ENCODE measurements at regions not wholly inside any gene's neighbourhood (a gene's known extent, or its start where the extent isn't known, plus 50 kb on each side); places are given as distances from the start of the nearest gene placed in this dataset.

- no peak for DNase-seq (ENCODE audit: low read depth in 2 of 2)
Measured at GRCh38 chr4:164683040-164683439, 70.9 kb upstream of the SMIM31 start.

DNA sequence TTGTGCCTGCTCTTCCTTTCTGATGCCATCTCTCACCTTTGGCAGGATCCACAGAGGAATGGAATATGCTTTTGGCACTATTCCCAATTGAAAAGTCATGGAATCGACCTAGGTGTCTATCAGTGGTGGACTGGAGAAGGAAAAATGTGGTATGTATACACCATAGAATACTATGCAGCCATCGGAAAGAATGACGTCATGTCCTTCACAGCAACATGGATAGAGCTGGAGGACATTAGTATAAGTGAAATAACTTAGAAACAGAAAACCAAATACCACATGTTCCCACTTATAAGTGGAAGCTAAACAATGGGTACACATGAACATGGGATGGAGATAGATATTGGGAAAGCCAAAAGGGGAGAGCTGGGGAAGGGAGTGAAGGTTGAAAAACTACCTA, 58.3 kb upstream of the SMIM31 start:
- DNase-seq (ENCODE audit: low read depth in 2 of 2) = no peak

GRCh38 chr4:164700471-164700870, 53.5 kb upstream of the SMIM31 start:
- no peak for DNase-seq (ENCODE audit: low read depth in 2 of 2)

GRCh38 chr4:164701665-164702064, 52.3 kb upstream of the SMIM31 start:
- no peak for DNase-seq (ENCODE audit: low read depth in 2 of 2)
